ENCODE measurements at regions not wholly inside any gene's neighbourhood (a gene's known extent, or its start where the extent isn't known, plus 50 kb on each side); places are given as distances from the start of the nearest gene placed in this dataset.

DNA sequence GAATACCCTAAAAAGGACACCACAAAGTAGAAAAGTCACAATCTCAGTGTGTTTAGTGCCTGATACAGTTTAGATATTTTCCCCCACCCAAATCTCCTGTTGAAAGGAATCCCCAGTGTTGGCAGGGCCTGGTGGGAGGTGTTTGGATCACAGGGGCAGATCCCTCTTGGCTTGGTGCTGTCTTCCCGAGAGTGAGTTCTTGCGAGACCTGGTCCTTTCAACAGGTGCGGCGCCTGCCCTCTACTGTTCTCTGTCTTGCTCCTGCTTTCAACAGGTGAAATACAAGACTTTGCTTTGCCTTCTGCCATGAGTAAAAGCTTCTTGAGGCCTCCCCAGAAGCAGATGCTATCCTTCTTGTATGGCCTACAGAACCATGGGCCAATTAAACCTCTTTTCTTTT lies 534.3 kb upstream of the NRSN1 start:
- no peak overlapping the region for H3K4me3 ChIP-seq
- intact Hi-C loops (cut with DNase I) = no loop called here

DNA sequence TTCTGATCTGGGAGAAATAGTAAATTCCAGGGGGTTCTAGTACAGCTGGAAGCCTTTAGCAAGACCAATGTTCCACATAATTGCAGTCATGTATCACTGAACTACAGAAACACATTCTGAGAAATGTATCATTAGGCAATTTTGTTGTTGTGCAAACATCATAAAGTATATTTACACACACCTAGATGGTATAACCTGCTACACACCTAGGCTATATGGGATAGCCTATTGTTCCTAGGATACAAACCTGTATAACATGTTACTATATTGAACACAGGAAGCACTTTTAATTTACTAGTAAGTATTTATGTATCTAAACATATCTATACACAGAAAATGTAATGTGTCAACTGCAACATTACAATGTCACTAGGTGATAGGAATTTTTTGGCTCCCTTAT lies 525.9 kb upstream of the NRSN1 start:
- intact Hi-C loops (cut with DNase I) = no loop called here
- no peak overlapping the region for H3K27ac ChIP-seq
- no peak for DNase-seq
- H3K36me3 ChIP-seq (ENCODE audit: insufficient read depth in 1 of 2, low read depth in 1 of 2) = no peaks in the 10 kb centered on the region
- H3K9me3 ChIP-seq = peaks cover 5% of the 10 kb centered on the region
- H3K27me3 ChIP-seq (ENCODE audit: insufficient read depth in 3 of 3, low read length in 2 of 3) = peaks cover 0 to under 1% (median 0%) of the 10 kb centered on the region in 3 donors
- no peak for ATAC-seq
- TF ChIP-seq, protein P1, sequence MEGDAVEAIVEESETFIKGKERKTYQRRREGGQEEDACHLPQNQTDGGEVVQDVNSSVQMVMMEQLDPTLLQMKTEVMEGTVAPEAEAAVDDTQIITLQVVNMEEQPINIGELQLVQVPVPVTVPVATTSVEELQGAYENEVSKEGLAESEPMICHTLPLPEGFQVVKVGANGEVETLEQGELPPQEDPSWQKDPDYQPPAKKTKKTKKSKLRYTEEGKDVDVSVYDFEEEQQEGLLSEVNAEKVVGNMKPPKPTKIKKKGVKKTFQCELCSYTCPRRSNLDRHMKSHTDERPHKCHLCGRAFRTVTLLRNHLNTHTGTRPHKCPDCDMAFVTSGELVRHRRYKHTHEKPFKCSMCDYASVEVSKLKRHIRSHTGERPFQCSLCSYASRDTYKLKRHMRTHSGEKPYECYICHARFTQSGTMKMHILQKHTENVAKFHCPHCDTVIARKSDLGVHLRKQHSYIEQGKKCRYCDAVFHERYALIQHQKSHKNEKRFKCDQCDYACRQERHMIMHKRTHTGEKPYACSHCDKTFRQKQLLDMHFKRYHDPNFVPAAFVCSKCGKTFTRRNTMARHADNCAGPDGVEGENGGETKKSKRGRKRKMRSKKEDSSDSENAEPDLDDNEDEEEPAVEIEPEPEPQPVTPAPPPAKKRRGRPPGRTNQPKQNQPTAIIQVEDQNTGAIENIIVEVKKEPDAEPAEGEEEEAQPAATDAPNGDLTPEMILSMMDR (IDR thresholded peaks at IDR 0.05) = no peak
- no peak overlapping the region for H3K4me3 ChIP-seq
- H3K4me1 ChIP-seq = no peaks in the 10 kb centered on the region

More for the DNA sequence above, 534.3 kb upstream of the NRSN1 start:
- DNase-seq (no peak), ATAC-seq (no peak)
- 79 to 89% (median 80%) methylated on average over 4 of the region's 4 CpGs for WGBS, 3 donors
- no peak overlapping the region for H3K27ac ChIP-seq
- peaks cover 0 to 2% (median 0%) of the 10 kb centered on the region in 3 donors for H3K27me3 ChIP-seq (ENCODE audit: insufficient read depth in 3 of 3, low read length in 2 of 3)
- no peaks in the 10 kb centered on the region for H3K36me3 ChIP-seq (ENCODE audit: insufficient read depth in 1 of 2, low read depth in 1 of 2)
- H3K9me3 ChIP-seq = no peaks in the 10 kb centered on the region
- TF ChIP-seq, protein P1 (IDR thresholded peaks at IDR 0.05) = no peak
- H3K4me1 ChIP-seq = no peaks in the 10 kb centered on the region

DNA sequence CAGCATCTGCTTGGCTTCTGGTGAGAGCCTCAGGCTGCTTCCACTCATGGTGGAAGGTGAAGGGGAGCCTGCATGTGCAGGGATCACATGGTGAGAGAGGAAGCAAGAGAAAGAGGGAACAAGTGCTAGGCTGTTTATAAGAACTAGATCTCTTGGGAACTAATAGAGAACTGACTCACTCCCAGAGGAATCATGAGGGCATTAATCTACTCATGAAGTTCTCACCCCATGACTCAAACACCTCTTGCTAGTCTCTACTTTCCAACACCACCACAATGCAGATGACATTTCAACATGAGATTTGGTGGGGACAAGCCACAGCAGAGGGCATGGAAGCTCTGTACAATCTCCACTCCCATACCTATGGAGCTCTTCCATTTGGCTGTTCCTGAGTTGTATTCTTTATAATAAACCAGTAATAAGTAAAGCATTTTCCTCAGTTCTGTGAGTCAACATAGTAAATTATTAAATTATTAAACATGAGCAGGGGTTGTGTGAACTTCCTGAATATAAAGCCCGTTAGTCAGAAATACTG lies 524.1 kb upstream of the NRSN1 start:
- ATAC-seq = no peak
- Histone ChIP-seq H3K9me3 (peaks cover 5% of the 10 kb centered on the region), H3K27me3 (ENCODE audit: insufficient read depth in 3 of 3, low read length in 2 of 3) (peaks cover 0 to 2% (median 0%) of the 10 kb centered on the region in 3 donors), H3K4me1 (no peaks in the 10 kb centered on the region), H3K36me3 (ENCODE audit: insufficient read depth in 1 of 2, low read depth in 1 of 2) (no peaks in the 10 kb centered on the region), H3K27ac (no peak overlapping the region), H3K4me3 (no peak overlapping the region)
- no peak for DNase-seq
- WGBS, 3 donors = 79 to 84% (median 82%) methylated on average over 1 of the region's 1 CpG
- TF ChIP-seq, protein P1 (IDR thresholded peaks at IDR 0.05) = no peak
- intact Hi-C loops (cut with DNase I) = no loop called here

DNA sequence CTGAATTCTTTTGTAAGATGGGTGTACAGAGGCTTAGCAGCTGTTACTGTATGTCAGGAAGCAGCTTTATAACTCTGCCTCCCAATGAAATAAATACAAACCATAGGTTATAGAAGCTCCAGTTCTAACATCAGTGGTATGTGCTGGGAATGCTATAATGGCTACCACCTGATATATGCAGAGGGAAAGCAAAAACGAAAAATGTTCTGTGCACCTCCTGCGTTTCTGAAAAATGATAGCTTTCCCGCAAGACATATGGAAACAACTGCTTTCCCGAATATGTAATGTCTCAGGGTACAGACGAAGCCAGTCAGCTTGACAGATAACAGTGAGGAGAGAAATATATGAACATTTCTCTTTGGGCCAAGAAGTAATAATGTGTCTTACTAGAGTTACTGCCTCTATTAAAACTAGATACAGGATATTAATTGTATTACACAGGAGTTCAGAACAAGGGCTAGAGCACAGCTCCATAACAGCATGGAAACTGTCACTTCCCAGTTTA lies 517.0 kb upstream of the NRSN1 start:
- Histone ChIP-seq H3K36me3 (ENCODE audit: insufficient read depth in 1 of 2, low read depth in 1 of 2) (no peaks in the 10 kb centered on the region), H3K27me3 (ENCODE audit: insufficient read depth in 3 of 3, low read length in 2 of 3) (peaks cover 0 to 2% (median 0%) of the 10 kb centered on the region in 3 donors), H3K4me3 (no peak overlapping the region), H3K9me3 (no peaks in the 10 kb centered on the region), H3K4me1 (no peaks in the 10 kb centered on the region), H3K27ac (no peak overlapping the region)
- intact Hi-C loops (cut with DNase I) = no loop called here
- DNase-seq = no peak
- 33 to 37% (median 35%) methylated on average over 5 of the region's 5 CpGs for WGBS, 3 donors
- TF ChIP-seq, protein P1 (IDR thresholded peaks at IDR 0.05) = no peak
- no peak for ATAC-seq
